ENCODE measurements at regions not wholly inside any gene's neighbourhood (a gene's known extent, or its start where the extent isn't known, plus 50 kb on each side); places are given as distances from the start of the nearest gene placed in this dataset.

DNA sequence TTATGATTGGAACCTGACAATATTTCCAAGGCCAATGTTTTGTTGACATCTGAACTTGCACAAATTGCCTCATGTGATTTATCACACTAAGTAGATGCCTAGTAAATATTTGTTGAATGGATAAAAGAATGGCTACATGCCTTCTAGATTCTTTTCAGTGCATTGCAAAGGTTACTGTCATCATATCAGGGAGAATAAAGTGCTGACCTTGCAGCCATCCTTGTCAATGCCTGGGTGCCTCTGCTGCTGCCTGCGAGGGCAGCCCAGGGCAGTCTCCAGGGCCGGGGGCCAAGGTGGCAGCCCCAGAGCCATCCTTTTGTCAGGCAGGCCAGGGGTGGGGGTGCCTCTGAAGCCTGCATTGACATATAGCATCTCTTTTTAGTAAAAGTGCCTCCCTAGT, 325.6 kb upstream of the MTNR1B start:
- TF ChIP-seq, protein P1, sequence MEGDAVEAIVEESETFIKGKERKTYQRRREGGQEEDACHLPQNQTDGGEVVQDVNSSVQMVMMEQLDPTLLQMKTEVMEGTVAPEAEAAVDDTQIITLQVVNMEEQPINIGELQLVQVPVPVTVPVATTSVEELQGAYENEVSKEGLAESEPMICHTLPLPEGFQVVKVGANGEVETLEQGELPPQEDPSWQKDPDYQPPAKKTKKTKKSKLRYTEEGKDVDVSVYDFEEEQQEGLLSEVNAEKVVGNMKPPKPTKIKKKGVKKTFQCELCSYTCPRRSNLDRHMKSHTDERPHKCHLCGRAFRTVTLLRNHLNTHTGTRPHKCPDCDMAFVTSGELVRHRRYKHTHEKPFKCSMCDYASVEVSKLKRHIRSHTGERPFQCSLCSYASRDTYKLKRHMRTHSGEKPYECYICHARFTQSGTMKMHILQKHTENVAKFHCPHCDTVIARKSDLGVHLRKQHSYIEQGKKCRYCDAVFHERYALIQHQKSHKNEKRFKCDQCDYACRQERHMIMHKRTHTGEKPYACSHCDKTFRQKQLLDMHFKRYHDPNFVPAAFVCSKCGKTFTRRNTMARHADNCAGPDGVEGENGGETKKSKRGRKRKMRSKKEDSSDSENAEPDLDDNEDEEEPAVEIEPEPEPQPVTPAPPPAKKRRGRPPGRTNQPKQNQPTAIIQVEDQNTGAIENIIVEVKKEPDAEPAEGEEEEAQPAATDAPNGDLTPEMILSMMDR (IDR thresholded peaks at IDR 0.05): no peak
- TF ChIP-seq EP300 (IDR thresholded peaks at IDR 0.05): no peak

Data from stomach (tissue), 4 donors.